IMR-90 (cell line): ENCODE measurements at regions not wholly inside any gene's neighbourhood (a gene's known extent, or its start where the extent isn't known, plus 50 kb on each side); places are given as distances from the start of the nearest gene placed in this dataset.

ENCODE experiments used
- ATAC-seq: fragments of 200-7000 bp; cut with Tn5 transposase; 2 replicates; pipeline ENCODE4 v1.9.1; 2020; ENCODE audit warnings: low read depth, mild to moderate bottlenecking, moderate library complexity
- BruUV-seq: library from RNA; stranded (reverse); fragments of 400-500 nt; replicated peaks from 2 replicates; lab custom pipeline; 2021; lab: Mats Ljungman, UMichigan
- CTCF ChIA-PET: fragments of 300-600 bp; formaldehyde crosslinking; extraction: SDS; loops from one replicate; lab custom pipeline; 2021; ENCODE audit warnings: antibody characterized with exemption; lab: Yijun Ruan, JAX
- POLR2A ChIA-PET: fragments of 300-600 bp; sonication (Branson Sonifier 250); formaldehyde crosslinking; loops from one replicate; lab custom pipeline; 2022; ENCODE audit warnings: antibody characterized with exemption; ENCODE audit not compliant: unreplicated experiment; lab: Charles Lee
- DNase-seq: peaks from one replicate; pipeline ENCODE4 v3.0.0; 2013
- H2AFZ ChIP-seq: replicated peaks from 2 replicates; pipeline ENCODE3; 2013; ENCODE audit warnings: low read length, mild to moderate bottlenecking; ENCODE audit not compliant: poor library complexity
- H2AK5ac ChIP-seq: 2 replicates; pipeline ENCODE4 v1.6.1; 2013; ENCODE audit warnings: low read depth, low read length, inconsistent platforms
- H2AK9ac ChIP-seq: replicated peaks from 2 replicates; pipeline ENCODE3; 2013; ENCODE audit warnings: mild to moderate bottlenecking, low read depth, low read length, moderate library complexity; ENCODE audit not compliant: poor library complexity
- H2BK120ac ChIP-seq: 2 replicates; pipeline ENCODE4 v1.6.1; 2013; ENCODE audit warnings: low read depth, low read length, inconsistent platforms
- H2BK15ac ChIP-seq: 3 replicates; pipeline ENCODE4 v1.6.1; 2013; ENCODE audit warnings: low read depth, low read length, inconsistent platforms
- H2BK20ac ChIP-seq: 2 replicates; pipeline ENCODE4 v1.6.1; 2013; ENCODE audit warnings: low read depth, mild to moderate bottlenecking, inconsistent platforms, low read length, moderate library complexity
- H2BK5ac ChIP-seq: 2 replicates; pipeline ENCODE4 v1.6.1; 2013; ENCODE audit warnings: mild to moderate bottlenecking, low read depth, low read length, inconsistent platforms; ENCODE audit not compliant: poor library complexity, severe bottlenecking
- H3K14ac ChIP-seq: replicated peaks from 2 replicates; pipeline ENCODE4 v1.6.1; 2013; ENCODE audit warnings: low read depth, low read length, inconsistent platforms
- H3K18ac ChIP-seq: 2 replicates; pipeline ENCODE4 v1.6.1; 2013; ENCODE audit warnings: low read depth, low read length, control low read depth
- H3K23ac ChIP-seq: 2 replicates; pipeline ENCODE4 v1.6.1; 2013; ENCODE audit warnings: low read depth, low read length, inconsistent platforms
- H3K27ac ChIP-seq: 2 replicates; pipeline ENCODE4 v1.5.1; 2013; ENCODE audit warnings: mild to moderate bottlenecking, control low read depth, low read length; ENCODE audit not compliant: insufficient read depth
- H3K27me3 ChIP-seq: 2 replicates; pipeline ENCODE4 v1.6.1; 2013; ENCODE audit warnings: low read length; ENCODE audit not compliant: control insufficient read depth, insufficient read depth
- H3K36me3 ChIP-seq: 2 replicates; pipeline ENCODE4 v1.6.1; 2013; ENCODE audit warnings: low read length, mixed read lengths; ENCODE audit not compliant: control insufficient read depth, insufficient read depth
- H3K4ac ChIP-seq: 2 replicates; pipeline ENCODE4 v1.6.1; 2013; ENCODE audit warnings: low read depth, low read length, inconsistent platforms
- H3K4me1 ChIP-seq: 2 replicates; pipeline ENCODE4 v1.6.1; 2013; ENCODE audit warnings: low read length, mixed read lengths; ENCODE audit not compliant: control insufficient read depth, insufficient read depth
- H3K4me2 ChIP-seq: 2 replicates; pipeline ENCODE4 v1.6.1; 2013; ENCODE audit warnings: low read depth, mild to moderate bottlenecking, control low read depth, low read length, moderate library complexity
- H3K4me3 ChIP-seq: 2 replicates; pipeline ENCODE4 v1.5.1; 2013; ENCODE audit warnings: low read depth, mild to moderate bottlenecking, control low read depth, low read length, moderate library complexity; ENCODE audit not compliant: insufficient read depth
- H3K56ac ChIP-seq: 2 replicates; pipeline ENCODE4 v1.6.1; 2013; ENCODE audit warnings: low read length, inconsistent platforms; ENCODE audit not compliant: insufficient read depth; ENCODE audit errors: extremely low read depth
- H3K79me1 ChIP-seq, 2 experiments: 2 replicates each; pipeline ENCODE4 v1.6.1; 2013; ENCODE audit warnings: low read length in 2 of 2, inconsistent platforms in 1 of 2, low read depth in 1 of 2
- H3K9ac ChIP-seq: 2 replicates; pipeline ENCODE4 v1.6.1; 2013; ENCODE audit warnings: low read depth, low read length, control low read depth
- H3K9me1 ChIP-seq: 2 replicates; pipeline ENCODE4 v1.6.1; 2013; ENCODE audit warnings: low read length, inconsistent platforms; ENCODE audit not compliant: insufficient read depth
- H3K9me3 ChIP-seq: 2 replicates; pipeline ENCODE4 v1.6.1; 2013; ENCODE audit warnings: low read length; ENCODE audit not compliant: control insufficient read depth, insufficient read depth
- H4K20me1 ChIP-seq: 2 replicates; pipeline ENCODE4 v1.6.1; 2013; ENCODE audit warnings: low read length, inconsistent platforms; ENCODE audit not compliant: insufficient read depth
- H4K5ac ChIP-seq: 2 replicates; pipeline ENCODE4 v1.6.1; 2013; ENCODE audit warnings: mild to moderate bottlenecking, low read depth, low read length, control low read depth
- H4K8ac ChIP-seq, 2 experiments: 2 replicates each; pipeline ENCODE4 v1.6.1; 2013; ENCODE audit warnings: low read depth in 2 of 2, low read length in 2 of 2, control low read depth in 1 of 2, inconsistent platforms in 1 of 2
- H4K91ac ChIP-seq: 2 replicates; pipeline ENCODE4 v1.6.1; 2013; ENCODE audit warnings: low read depth, low read length, inconsistent platforms; ENCODE audit not compliant: insufficient read depth
- BHLHE40 ChIP-seq: fragments of 150-350 bp; IDR thresholded peaks from 2 replicates; pipeline ENCODE4 v1.6.1; 2016; ENCODE audit warnings: mild to moderate bottlenecking, low read depth, low read length
- CEBPB ChIP-seq: IDR thresholded peaks from 2 replicates; pipeline ENCODE4 v1.6.1; 2012; ENCODE audit warnings: low read depth, low read length, improper control_type of control experiment
- CHD1 ChIP-seq: IDR thresholded peaks from 2 replicates; pipeline ENCODE4 v1.6.1; 2012; ENCODE audit warnings: low read depth, low read length, improper control_type of control experiment
- FOS ChIP-seq: fragments of 150-350 bp; IDR thresholded peaks from 2 replicates; pipeline ENCODE4 v1.6.1; 2016; ENCODE audit warnings: low read depth, low read length
- MAFK ChIP-seq: IDR thresholded peaks from 2 replicates; pipeline ENCODE4 v1.6.1; 2012; ENCODE audit warnings: low read depth, low read length, improper control_type of control experiment
- MAZ ChIP-seq: IDR thresholded peaks from 2 replicates; pipeline ENCODE4 v1.6.1; 2012; ENCODE audit warnings: low read depth, mild to moderate bottlenecking, low read length, improper control_type of control experiment, moderate library complexity, borderline replicate concordance
- MXI1 ChIP-seq: IDR thresholded peaks from 2 replicates; pipeline ENCODE4 v1.6.1; 2012; ENCODE audit warnings: low read depth, mild to moderate bottlenecking, low read length, moderate library complexity, borderline replicate concordance
- NFE2L2 ChIP-seq: fragments of 150-350 bp; IDR thresholded peaks from 2 replicates; pipeline ENCODE4 v1.6.1; 2016; ENCODE audit warnings: low read depth, mild to moderate bottlenecking, low read length
- POLR2A ChIP-seq: IDR thresholded peaks from 2 replicates; pipeline ENCODE4 v1.6.1; 2012; ENCODE audit warnings: mild to moderate bottlenecking, low read depth, low read length
- RAD21 ChIP-seq: IDR thresholded peaks from 2 replicates; pipeline ENCODE4 v1.6.1; 2012; ENCODE audit warnings: low read length, improper control_type of control experiment
- RCOR1 ChIP-seq: IDR thresholded peaks from 2 replicates; pipeline ENCODE4 v1.6.1; 2012; ENCODE audit warnings: mild to moderate bottlenecking, low read length, improper control_type of control experiment; ENCODE audit not compliant: insufficient replicate concordance
- RFX5 ChIP-seq: IDR thresholded peaks from 2 replicates; pipeline ENCODE4 v1.8.0; 2012; ENCODE audit warnings: low read depth, mild to moderate bottlenecking, low read length, moderate library complexity
- SMC3 ChIP-seq: fragments of 150-350 bp; IDR thresholded peaks from 2 replicates; pipeline ENCODE4 v1.6.1; 2016; ENCODE audit warnings: low read depth, mild to moderate bottlenecking, antibody characterized with exemption, low read length, moderate library complexity
- WGBS, 2 experiments: methylation state at CpG; one replicate each; pipeline versions ENCODE4 v1.1.5 to v1.1.7; 2013; ENCODE audit warnings: missing lambda C conversion rate in 2 of 2; ENCODE audit not compliant: insufficient read length in 1 of 2; ENCODE audit errors: extremely low coverage in 2 of 2; 5-methylcytosine and 5-hydroxymethylcytosine counted together
- dilution Hi-C: fragments of 300-500 bp; cut with HindIII; formaldehyde crosslinking; loops from one replicate; pipeline ENCODE4 v1.14.3; 2018; ENCODE audit warnings: low sequenced_read_pairs; ENCODE audit not compliant: unreplicated experiment
- in situ Hi-C: fragments of 300-500 bp; cut with MboI; formaldehyde crosslinking; loops from 3 replicates; pipeline ENCODE4 v1.14.3; 2019; ENCODE audit warnings: low sequenced_read_pairs, inconsistent platforms, mixed read lengths
- intact Hi-C: fragments of 100-400 bp; cut with micrococcal nuclease; formaldehyde crosslinking; loops from 2 replicates; pipeline ENCODE4 v1.10.0; 2022
- TF ChIP-seq, protein P1 (sequence below): conservative IDR thresholded peaks from 2 replicates; pipeline ENCODE4 v1.5.1; 2012; ENCODE audit warnings: mild to moderate bottlenecking, low read depth, low read length, improper control_type of control experiment
- TF ChIP-seq, protein P2 (sequence below): fragments of 150-350 bp; IDR thresholded peaks from 2 replicates; pipeline ENCODE4 v1.6.1; 2017; ENCODE audit warnings: mild to moderate bottlenecking, antibody characterized with exemption, low read length, low read depth
- TF ChIP-seq, protein P3 (sequence below): fragments of 150-350 bp; IDR thresholded peaks from 2 replicates; pipeline ENCODE4 v1.6.1; 2016; ENCODE audit warnings: low read depth, mild to moderate bottlenecking, low read length, moderate library complexity, borderline replicate concordance

DNA sequence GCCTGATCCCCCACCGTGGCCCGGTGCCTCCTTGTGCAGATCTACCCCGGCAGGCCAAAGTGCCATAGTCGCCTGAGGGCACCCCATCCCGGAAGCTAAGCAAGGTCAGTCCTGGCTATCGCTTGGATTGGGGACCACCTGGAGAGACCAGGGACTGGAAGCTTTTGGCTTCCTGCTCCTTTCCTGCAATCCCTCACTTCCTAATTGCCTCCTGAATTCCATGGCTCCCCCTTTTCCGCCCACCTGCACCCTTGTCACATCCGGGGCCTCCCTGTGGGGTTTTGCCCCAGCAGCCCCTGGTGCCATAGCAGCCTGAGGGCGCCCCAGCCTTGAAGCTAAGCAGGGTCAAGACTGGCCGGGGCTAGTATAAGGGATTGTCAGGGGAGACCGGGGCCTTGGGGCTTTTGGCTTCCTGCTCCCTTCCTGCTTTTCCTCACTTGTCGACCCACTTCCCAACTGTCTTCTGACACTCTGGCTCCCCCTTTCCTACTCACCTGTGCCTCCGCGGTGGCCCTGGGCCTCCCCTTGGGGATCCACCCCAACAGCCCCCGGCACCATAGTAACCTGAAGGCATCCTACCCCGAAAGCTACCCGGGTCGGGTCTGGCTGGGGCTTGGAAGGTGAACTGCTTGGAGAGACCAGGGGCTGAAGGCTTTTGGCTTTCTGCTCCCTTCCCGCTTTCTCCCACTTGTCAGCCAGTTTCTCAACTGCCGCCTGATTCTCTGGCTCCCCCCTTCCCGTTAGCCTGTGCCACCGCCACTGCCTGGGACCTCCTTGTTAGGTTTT lies 2293.6 kb downstream of the TP53TG3F start:
- Histone ChIP-seq H2AK9ac (no peak overlapping the region), H3K4me2 (no peak overlapping the region), H3K27me3 (no peaks in the 10 kb centered on the region), H3K36me3 (no peaks in the 10 kb centered on the region), H3K27ac (no peak overlapping the region), H3K4ac (no peak overlapping the region), H2BK5ac (no peak overlapping the region), H4K8ac (no peak overlapping the region), H3K9me1 (no peaks in the 10 kb centered on the region), H2BK120ac (no peak overlapping the region), H4K91ac (no peak overlapping the region), H3K56ac (no peak overlapping the region), H3K9me3 (peaks cover 55% of the 10 kb centered on the region), H4K20me1 (no peaks in the 10 kb centered on the region), H2AFZ (no peak overlapping the region), H2AK5ac (no peak overlapping the region), H3K4me1 (no peaks in the 10 kb centered on the region), H3K4me3 (no peak overlapping the region), H3K23ac (no peak overlapping the region), H3K18ac (no peak overlapping the region), H4K5ac (no peak overlapping the region), H2BK15ac (no peak overlapping the region), H3K79me1 (no peaks in the 10 kb centered on the region), H3K9ac (no peak overlapping the region), H3K14ac (no peak overlapping the region), H2BK20ac (no peak overlapping the region)
- BruUV-seq, result no TSS peak
- TF ChIP-seq POLR2A, result no peak
- no peak for TF ChIP-seq RCOR1
- TF ChIP-seq BHLHE40, result no peak
- TF ChIP-seq MXI1, result no peak
- no peak for TF ChIP-seq RAD21
- no peak for TF ChIP-seq MAZ
- TF ChIP-seq MAFK, result no peak
- TF ChIP-seq SMC3, result no peak
- TF ChIP-seq CEBPB, result no peak
- TF ChIP-seq, protein P1, sequence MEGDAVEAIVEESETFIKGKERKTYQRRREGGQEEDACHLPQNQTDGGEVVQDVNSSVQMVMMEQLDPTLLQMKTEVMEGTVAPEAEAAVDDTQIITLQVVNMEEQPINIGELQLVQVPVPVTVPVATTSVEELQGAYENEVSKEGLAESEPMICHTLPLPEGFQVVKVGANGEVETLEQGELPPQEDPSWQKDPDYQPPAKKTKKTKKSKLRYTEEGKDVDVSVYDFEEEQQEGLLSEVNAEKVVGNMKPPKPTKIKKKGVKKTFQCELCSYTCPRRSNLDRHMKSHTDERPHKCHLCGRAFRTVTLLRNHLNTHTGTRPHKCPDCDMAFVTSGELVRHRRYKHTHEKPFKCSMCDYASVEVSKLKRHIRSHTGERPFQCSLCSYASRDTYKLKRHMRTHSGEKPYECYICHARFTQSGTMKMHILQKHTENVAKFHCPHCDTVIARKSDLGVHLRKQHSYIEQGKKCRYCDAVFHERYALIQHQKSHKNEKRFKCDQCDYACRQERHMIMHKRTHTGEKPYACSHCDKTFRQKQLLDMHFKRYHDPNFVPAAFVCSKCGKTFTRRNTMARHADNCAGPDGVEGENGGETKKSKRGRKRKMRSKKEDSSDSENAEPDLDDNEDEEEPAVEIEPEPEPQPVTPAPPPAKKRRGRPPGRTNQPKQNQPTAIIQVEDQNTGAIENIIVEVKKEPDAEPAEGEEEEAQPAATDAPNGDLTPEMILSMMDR, result no peak
- TF ChIP-seq, protein P2, sequence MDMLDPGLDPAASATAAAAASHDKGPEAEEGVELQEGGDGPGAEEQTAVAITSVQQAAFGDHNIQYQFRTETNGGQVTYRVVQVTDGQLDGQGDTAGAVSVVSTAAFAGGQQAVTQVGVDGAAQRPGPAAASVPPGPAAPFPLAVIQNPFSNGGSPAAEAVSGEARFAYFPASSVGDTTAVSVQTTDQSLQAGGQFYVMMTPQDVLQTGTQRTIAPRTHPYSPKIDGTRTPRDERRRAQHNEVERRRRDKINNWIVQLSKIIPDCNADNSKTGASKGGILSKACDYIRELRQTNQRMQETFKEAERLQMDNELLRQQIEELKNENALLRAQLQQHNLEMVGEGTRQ, result no peak
- TF ChIP-seq NFE2L2, result no peak
- TF ChIP-seq RFX5, result no peak
- no peak for TF ChIP-seq CHD1
- TF ChIP-seq, protein P3, sequence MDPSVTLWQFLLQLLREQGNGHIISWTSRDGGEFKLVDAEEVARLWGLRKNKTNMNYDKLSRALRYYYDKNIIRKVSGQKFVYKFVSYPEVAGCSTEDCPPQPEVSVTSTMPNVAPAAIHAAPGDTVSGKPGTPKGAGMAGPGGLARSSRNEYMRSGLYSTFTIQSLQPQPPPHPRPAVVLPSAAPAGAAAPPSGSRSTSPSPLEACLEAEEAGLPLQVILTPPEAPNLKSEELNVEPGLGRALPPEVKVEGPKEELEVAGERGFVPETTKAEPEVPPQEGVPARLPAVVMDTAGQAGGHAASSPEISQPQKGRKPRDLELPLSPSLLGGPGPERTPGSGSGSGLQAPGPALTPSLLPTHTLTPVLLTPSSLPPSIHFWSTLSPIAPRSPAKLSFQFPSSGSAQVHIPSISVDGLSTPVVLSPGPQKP, result no peak
- no peak for TF ChIP-seq FOS
- ChIA-PET CTCF (no interaction called here), POLR2A (no interaction called here)
- dilution Hi-C loops, result no loop called here
- DNase-seq (no peak), ATAC-seq (no peak)
- intact Hi-C loops, result no loop called here
- in situ Hi-C loops, result no loop called here
- 90% methylated on average over 5 of the region's 22 CpGs; no CpG with 5 or more reads in 1 of the 2 experiments for WGBS, 2 experiments
